HUDEP-2 (cell line): ENCODE measurements at regions not wholly inside any gene's neighbourhood (a gene's known extent, or its start where the extent isn't known, plus 50 kb on each side); places are given as distances from the start of the nearest gene placed in this dataset.
"Not testable (repeated sequence)": the region's sequence is repeated elsewhere in the genome, so short reads cannot be mapped to it uniquely, and the experiment has no call there.

Experiments used
- DNase-seq, 76 experiments: peaks; one replicate each; lab custom pipeline; 2025; ENCODE audit not compliant: unreplicated experiment in 76 of 76; lab: John Stamatoyannopoulos, UW

- no peak for DNase-seq
Measured at GRCh38 chr20:54794110-54794509, 318.7 kb downstream of the DOK5 start.

GRCh38 chr20:54793291-54793992 is 318.0 kb downstream of the DOK5 start:
- no peak for DNase-seq

DNA sequence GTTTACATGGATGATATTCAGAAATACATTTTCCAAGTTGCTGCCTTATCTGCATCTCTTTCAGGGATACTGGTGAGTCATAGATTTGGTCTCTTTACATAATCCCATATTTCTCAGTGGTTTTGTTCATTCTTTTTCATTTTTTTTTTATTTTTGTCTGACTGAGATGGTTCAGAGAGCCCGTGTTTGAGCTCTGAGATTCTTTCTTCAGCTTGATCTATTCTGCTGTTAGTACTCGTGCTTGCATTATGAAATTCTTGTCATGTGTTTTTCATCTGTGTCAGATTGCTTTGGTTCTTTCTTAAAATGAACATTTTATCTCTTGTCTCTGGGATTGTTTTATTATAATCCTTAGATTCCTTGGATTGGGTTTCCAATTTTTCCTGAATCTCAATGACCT is 317.3 kb downstream of the DOK5 start:
- no peak for DNase-seq

DNA sequence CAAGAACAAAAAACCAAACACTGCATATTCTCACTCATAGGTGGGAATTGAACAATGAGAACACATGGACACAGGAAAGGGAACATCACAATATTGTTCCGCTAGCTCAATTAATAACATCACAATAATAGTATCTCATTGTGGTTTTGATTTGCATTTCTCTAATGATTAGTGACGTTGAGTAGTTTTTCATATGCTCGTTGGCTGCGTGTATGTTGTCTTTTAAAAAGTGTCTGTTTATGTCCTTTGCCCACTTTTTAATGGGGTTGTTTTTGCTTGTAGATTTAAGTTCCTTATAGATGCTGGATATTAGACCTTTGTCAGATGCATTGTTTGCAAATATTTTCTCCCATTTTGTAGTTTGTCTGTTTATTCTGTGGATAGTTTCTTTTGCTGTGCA is 312.9 kb downstream of the DOK5 start:
- DNase-seq, result not testable (repeated sequence)

DNA sequence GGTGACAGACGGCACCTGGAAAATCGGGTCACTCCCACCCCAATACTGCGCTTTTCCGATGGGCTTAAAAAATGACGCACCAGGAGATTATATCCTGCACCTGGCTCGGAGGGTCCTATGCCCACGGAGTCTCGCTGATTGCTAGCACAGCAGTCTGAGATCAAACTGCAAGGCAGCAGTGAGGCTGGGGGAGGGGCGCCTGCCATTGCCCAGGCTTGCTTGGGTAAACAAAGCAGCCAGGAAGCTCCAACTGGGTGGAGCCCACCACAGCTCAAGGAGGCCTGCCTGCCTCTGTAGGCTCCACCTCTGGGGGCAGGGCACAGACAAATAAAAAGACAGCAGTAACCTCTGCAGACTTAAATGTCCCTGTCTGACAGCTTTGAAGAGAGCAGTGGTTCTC is 307.4 kb downstream of the DOK5 start:
- not testable (repeated sequence) for DNase-seq

- DNase-seq, result no peak
Measured at GRCh38 chr20:54774426-54774825, 299.0 kb downstream of the DOK5 start.

- DNase-seq, result no peak
Measured at GRCh38 chr20:54773643-54774000, 298.2 kb downstream of the DOK5 start.

DNA sequence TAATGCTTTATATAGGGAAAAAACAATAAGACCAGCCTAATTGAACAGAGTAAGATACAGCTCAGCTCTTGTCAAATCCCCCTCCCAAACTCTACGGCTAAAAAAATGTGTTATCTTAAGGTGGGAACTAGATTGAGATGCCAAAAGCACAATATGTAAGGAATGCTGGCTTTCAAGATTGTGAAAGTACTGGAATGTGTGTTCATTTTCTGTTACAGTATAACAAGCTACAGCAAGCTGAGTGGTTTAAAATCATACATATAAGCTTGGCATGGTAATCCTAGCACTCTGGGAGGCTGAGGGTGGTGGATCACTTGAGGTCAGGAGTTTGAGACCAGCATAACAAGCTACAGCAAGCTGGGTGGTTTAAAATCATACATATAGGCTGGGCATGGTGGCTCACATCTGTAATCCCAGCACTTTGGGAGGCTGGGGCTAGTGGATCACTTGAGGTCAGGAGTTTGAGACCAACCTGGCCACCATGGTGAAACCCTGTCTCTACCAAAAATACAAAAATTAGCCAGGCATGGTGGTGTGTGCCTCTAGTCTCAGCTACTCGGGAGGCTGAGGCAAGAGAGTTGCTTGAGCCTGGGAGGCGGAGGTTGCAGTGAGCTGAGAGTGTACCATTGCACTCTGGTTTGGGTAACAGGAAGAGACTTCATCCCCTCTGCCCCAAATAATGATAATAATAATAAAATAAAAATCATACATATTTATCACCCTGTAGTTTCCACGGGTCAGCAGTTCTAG is 297.7 kb downstream of the DOK5 start:
- DNase-seq, result no peak

DNA sequence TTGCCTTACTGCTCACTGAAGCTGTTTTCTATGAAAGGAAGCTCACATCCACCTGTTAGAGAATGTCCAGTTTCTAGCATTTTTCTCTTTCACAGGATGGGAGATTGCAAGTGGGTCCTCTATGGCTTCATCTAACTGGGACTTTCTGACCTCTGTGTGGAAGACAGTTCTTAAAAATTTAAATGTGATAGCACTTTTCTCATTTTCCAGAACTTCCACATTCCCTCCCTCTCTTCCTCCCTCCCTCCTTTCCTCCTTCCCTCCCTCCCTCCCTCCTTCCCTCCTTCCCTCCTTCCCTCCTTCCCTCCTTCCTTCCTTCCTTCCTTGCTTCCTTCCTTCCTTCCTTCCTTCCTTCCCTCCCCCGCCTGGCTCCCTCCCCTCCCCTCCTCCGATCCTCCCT is 291.1 kb downstream of the DOK5 start:
- DNase-seq, result no peak

GRCh38 chr20:54763366-54763765 is 288.0 kb downstream of the DOK5 start:
- no peak for DNase-seq

DNA sequence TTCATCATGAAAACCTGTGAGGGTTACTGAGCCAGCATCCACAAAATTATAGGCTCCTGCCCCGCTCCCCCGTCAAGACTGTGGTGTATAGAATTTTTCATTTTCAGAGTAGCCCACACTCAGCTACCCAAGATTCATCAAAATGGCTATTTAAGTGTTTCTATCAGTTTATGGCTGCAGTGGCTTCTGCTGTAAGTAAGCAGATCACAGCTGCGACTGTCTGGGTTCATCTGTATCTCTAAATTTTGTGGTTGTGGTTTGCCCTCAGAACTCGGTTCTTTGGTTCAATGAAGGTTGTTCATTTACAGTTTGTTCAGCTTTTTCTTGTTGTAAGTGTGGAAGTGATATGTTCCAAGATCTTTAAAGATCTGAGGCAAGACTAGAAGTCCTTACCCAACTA is 284.2 kb downstream of the DOK5 start:
- no peak for DNase-seq

GRCh38 chr20:54746796-54747195 is 271.4 kb downstream of the DOK5 start:
- no peak for DNase-seq

- no peak for DNase-seq
Measured at GRCh38 chr20:54745780-54746179, 270.4 kb downstream of the DOK5 start.

DNA sequence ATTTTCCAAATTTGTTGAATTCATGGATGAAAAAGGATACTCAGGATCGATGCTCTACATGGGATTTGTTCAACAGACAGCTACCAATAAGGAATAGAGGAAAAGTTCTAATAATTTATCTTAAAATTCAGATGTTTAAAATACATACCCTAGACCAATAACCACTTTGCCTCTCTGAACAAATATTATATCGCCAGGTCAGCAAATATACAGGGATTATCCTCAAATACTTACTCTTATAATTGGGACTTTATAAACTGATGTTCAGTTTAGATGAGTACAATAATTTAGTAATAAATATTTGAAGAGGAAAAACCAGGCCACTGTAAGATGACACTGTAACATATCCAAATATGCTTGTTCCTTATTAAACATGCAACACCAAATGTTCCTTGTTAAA is 268.7 kb downstream of the DOK5 start:
- DNase-seq, result no peak

DNA sequence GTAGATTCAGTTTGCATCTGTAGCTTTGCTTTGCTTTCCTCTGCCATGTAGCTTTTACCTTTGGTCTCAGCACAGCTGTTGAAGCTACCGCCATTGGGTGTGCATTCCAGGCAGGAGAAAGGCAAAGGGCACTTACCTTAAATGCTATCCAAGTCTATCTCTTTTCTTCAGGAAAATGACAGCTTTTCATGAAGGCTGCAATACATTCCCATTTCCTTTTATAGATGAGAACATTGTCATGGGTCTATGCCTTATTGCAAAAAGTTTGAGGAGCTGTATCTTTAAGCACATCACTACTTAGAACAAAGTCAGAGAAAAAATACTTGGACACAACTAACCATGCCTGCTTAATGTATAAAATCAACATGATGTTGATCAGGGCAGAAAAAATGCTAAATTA is 266.8 kb downstream of the DOK5 start:
- no peak for DNase-seq

DNA sequence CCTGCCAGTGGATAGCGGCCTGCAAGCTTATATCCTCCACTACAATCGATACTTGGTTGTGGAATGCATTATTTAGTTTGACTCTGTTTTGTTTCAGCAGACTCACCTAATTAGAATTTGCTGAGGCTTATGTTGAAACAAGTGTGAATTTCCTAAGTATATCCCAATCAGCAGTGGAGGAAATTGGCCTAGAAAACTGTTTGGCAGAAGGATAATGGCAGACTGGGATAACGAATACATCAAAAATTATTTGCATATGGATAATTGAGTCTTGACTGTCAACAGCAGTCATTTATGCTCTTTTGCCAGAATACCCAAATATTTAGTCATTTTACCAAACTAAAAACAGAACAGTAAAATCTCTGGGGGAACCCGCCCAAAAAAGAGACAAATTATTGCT is 261.0 kb downstream of the DOK5 start:
- no peak for DNase-seq

DNA sequence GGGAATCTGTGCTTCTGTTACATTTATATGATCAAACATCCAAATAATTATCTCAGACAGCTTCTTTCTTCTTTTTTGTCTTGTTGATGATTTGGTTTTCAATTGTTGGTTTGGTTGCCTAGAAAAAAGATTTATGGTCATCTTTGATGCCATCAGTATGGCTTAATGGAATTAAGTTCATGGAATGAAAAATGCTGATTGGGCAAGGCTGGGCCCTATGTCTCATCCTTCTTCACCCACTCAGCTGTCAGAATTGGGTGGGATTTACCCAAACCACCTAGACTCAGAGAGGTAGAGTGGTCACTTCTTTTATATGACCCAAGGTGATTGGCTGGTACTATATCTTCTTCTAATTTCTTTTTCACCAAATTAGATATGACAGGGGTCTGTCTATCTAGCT is 258.3 kb downstream of the DOK5 start:
- no peak for DNase-seq

- no peak for DNase-seq
Measured at GRCh38 chr20:54727490-54727889, 252.1 kb downstream of the DOK5 start.

GRCh38 chr20:54726687-54727300 is 251.4 kb downstream of the DOK5 start:
- DNase-seq, result no peak

GRCh38 chr20:54725266-54725665 is 249.9 kb downstream of the DOK5 start:
- DNase-seq, result not testable (repeated sequence)

DNA sequence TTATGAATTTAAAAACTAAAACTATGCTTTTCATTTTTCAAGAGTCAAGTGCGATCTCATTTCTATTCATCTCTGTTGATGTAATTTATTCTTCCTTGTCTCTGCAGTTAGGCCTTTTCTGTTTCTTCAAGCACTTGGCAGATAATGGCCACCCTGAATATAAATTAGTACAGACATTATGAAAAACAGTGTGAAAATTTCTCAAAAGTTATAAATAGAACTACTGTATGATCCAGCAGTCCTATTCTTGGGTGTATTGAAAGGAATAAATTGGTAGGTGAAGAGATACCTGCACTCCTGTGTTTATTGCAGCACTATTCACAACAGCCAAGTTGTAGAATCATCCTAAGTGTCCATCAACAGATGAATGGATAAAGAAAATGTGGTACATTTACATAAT is 248.3 kb downstream of the DOK5 start:
- no peak for DNase-seq

DNA sequence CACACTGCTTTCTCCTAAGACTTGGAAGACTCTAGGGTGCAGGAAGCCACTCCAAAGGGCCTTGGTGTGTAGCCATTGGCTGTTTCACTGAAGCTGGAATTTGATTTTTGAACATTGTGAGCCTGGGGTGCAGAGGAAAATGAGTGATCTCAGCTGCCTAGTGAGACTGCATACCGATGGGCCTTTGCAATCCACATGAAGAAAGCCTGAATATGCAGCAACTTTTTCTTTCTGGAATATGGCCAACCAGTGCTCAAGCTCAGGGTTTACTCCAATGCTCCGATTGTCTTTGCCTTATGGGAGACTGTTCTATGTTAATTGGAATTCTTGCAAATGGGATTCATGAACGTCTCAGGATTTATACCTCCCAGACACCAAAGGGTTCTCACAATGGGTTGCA is 242.6 kb downstream of the DOK5 start:
- no peak for DNase-seq
